GM18499 (cell line): ENCODE measurements at regions not wholly inside any gene's neighbourhood (a gene's known extent, or its start where the extent isn't known, plus 50 kb on each side); places are given as distances from the start of the nearest gene placed in this dataset.

Experiments used
- ATAC-seq: cut with Tn5 transposase; IDR thresholded peaks from one replicate; pipeline ENCODE4 v1.9.1; 2021; ENCODE audit warnings: moderate number of reproducible peaks; ENCODE audit not compliant: insufficient read depth, unreplicated experiment

GRCh38 chr13:73972545-73972944 lies 161.7 kb downstream of the KLF12 start:
- ATAC-seq = no peak

- ATAC-seq = no peak
These were observed 162.7 kb downstream of the KLF12 start for GRCh38 chr13:73971481-73971880.

GRCh38 chr13:73970421-73971055 lies 163.7 kb downstream of the KLF12 start:
- ATAC-seq = no peak

GRCh38 chr13:73967397-73968165 lies 166.6 kb downstream of the KLF12 start:
- peak; percentile 99 for ATAC-seq

- ATAC-seq = no peak
These were observed 167.9 kb downstream of the KLF12 start for GRCh38 chr13:73966331-73966730.

- ATAC-seq = no peak
These were observed 171.9 kb downstream of the KLF12 start for GRCh38 chr13:73962284-73962683.

GRCh38 chr13:73961181-73961580 lies 173.0 kb downstream of the KLF12 start:
- no peak for ATAC-seq

- no peak for ATAC-seq
These were observed 173.7 kb downstream of the KLF12 start for GRCh38 chr13:73960474-73960873.

- no peak for ATAC-seq
These were observed 175.4 kb downstream of the KLF12 start for GRCh38 chr13:73958657-73959397.

- ATAC-seq = no peak
These were observed 176.3 kb downstream of the KLF12 start for GRCh38 chr13:73957889-73958288.

GRCh38 chr13:73956795-73957408 lies 177.3 kb downstream of the KLF12 start:
- no peak for ATAC-seq

- ATAC-seq = no peak
These were observed 178.2 kb downstream of the KLF12 start for GRCh38 chr13:73955977-73956500.

- peak; percentile 77 for ATAC-seq
These were observed 179.4 kb downstream of the KLF12 start for GRCh38 chr13:73954808-73955207.

GRCh38 chr13:73952648-73953047 lies 181.6 kb downstream of the KLF12 start:
- no peak for ATAC-seq

GRCh38 chr13:73948848-73949529 lies 185.2 kb downstream of the KLF12 start:
- no peak for ATAC-seq

- no peak for ATAC-seq
These were observed 188.3 kb downstream of the KLF12 start for GRCh38 chr13:73945871-73946270.

GRCh38 chr13:73945382-73945781 lies 188.8 kb downstream of the KLF12 start:
- no peak for ATAC-seq

- ATAC-seq = no peak
These were observed 190.3 kb downstream of the KLF12 start for GRCh38 chr13:73943965-73944233.

GRCh38 chr13:73943137-73943964 lies 190.9 kb downstream of the KLF12 start:
- ATAC-seq = peak; percentile 88
